GM12878 (cell line): ENCODE measurements at regions not wholly inside any gene's neighbourhood (a gene's known extent, or its start where the extent isn't known, plus 50 kb on each side); places are given as distances from the start of the nearest gene placed in this dataset.

Experiments
- ATAC-seq: fragments of 200-7000 bp; cut with Tn5 transposase; 3 replicates; pipeline ENCODE4 v1.9.1; 2020; ENCODE audit warnings: mild to moderate bottlenecking, moderate library complexity
- BruUV-seq: library from RNA; stranded (reverse); fragments of 400-500 nt; replicated peaks from 2 replicates; lab custom pipeline; 2021; lab: Mats Ljungman, UMichigan
- CTCF ChIA-PET: fragments of 300-600 bp; sonication (Branson Sonifier 250); formaldehyde crosslinking; extraction: SDS; loops from one replicate; lab custom pipeline; 2021; ENCODE audit warnings: inconsistent platforms; lab: Yijun Ruan, JAX
- POLR2A ChIA-PET: fragments of 350-600 bp; formaldehyde crosslinking; extraction: SDS; loops from one replicate; lab custom pipeline; 2021; ENCODE audit warnings: inconsistent platforms; lab: Charles Lee
- RAD21 ChIA-PET: fragments of 300-600 bp; sonication (Branson Sonifier 250); formaldehyde crosslinking; loops from one replicate; lab custom pipeline; 2023; ENCODE audit warnings: antibody characterized with exemption; ENCODE audit not compliant: unreplicated experiment; lab: Charles Lee
- SMC1A ChIA-PET: fragments of 300-600 bp; sonication (Branson Sonifier 250); formaldehyde crosslinking; loops from one replicate; lab custom pipeline; 2023; ENCODE audit not compliant: unreplicated experiment, uncharacterized antibody; lab: Charles Lee
- DNase-seq: peaks from one replicate; pipeline ENCODE4 v3.0.0-alpha.2; 2011; ENCODE audit warnings: low read depth, low spot score
- FAIRE-seq: peaks from 3 replicates; lab custom pipeline; 2011; peaks lifted over from hg19 to GRCh38; lab: Jason Lieb, UNC
- H2AFZ ChIP-seq: 2 replicates; pipeline ENCODE4 v1.6.0; 2011; ENCODE audit warnings: low read depth, low read length, control low read depth; ENCODE audit not compliant: control insufficient read depth
- H3K27ac ChIP-seq: 2 replicates; pipeline ENCODE4 v1.5.1; 2011; ENCODE audit warnings: control low read depth; ENCODE audit not compliant: control insufficient read depth, insufficient read depth
- H3K27me3 ChIP-seq, 2 experiments: replicated peaks in 1 of 2; 2 replicates each; pipeline versions ENCODE4 v1.6.0 to v1.6.1; 2011; ENCODE audit warnings: low read length in 1 of 2; ENCODE audit not compliant: control insufficient read depth in 2 of 2, insufficient read depth in 2 of 2
- H3K36me3 ChIP-seq, 2 experiments: 2 replicates each; pipeline ENCODE4 v1.5.1; 2011; ENCODE audit warnings: low read length in 1 of 2; ENCODE audit not compliant: control insufficient read depth in 2 of 2, insufficient read depth in 2 of 2
- H3K4me1 ChIP-seq: 2 replicates; pipeline ENCODE4 v1.6.1; 2011; ENCODE audit warnings: mild to moderate bottlenecking, low read length, moderate library complexity, mixed read lengths; ENCODE audit not compliant: control insufficient read depth, insufficient read depth
- H3K4me2 ChIP-seq: 2 replicates; pipeline ENCODE4 v1.6.0; 2011; ENCODE audit warnings: control low read depth; ENCODE audit not compliant: control insufficient read depth, insufficient read depth
- H3K4me3 ChIP-seq: fragments of 200-600 bp; sonication (generic); 2 replicates; pipeline ENCODE4 v1.5.1; 2016
- H3K79me2 ChIP-seq: 2 replicates; pipeline ENCODE4 v1.6.0; 2011; ENCODE audit warnings: low read length; ENCODE audit not compliant: control insufficient read depth, insufficient read depth
- H3K9ac ChIP-seq: 2 replicates; pipeline ENCODE4 v1.8.0; 2011; ENCODE audit warnings: low read length, control low read depth, mixed read lengths; ENCODE audit not compliant: control insufficient read depth, insufficient read depth
- H3K9me3 ChIP-seq: replicated peaks from 3 replicates; pipeline ENCODE4 v1.5.1; 2011; ENCODE audit warnings: mild to moderate bottlenecking, low read length; ENCODE audit not compliant: control insufficient read depth, insufficient read depth
- H4K20me1 ChIP-seq: 2 replicates; pipeline ENCODE4 v1.6.0; 2011; ENCODE audit not compliant: control insufficient read depth, insufficient read depth
- CBFB ChIP-seq: IDR thresholded peaks from 2 replicates; pipeline ENCODE4 v1.6.1; 2016; ENCODE audit warnings: antibody characterized with exemption, low read depth
- MYC ChIP-seq: IDR thresholded peaks from 2 replicates; pipeline ENCODE4 v1.6.1; 2011; ENCODE audit warnings: mild to moderate bottlenecking, low read length, moderate library complexity, inconsistent platforms; ENCODE audit not compliant: insufficient read depth, insufficient replicate concordance, insufficient read length, severe bottlenecking
- STAT3 ChIP-seq: IDR thresholded peaks from 2 replicates; pipeline ENCODE4 v1.6.1; 2011; ENCODE audit warnings: low read depth, low read length, improper control_type of control experiment
- WGBS: methylation state at CpG from one replicate; pipeline ENCODE4 v1.1.6; 2016; ENCODE audit warnings: low lambda C conversion rate; ENCODE audit not compliant: insufficient replicate concordance, insufficient coverage; ENCODE audit errors: missing lambda C conversion rate; 5-methylcytosine and 5-hydroxymethylcytosine counted together
- in situ Hi-C: fragments of 300-500 bp; cut with MboI; formaldehyde crosslinking; loops from 9 replicates; pipeline ENCODE4 v1.14.3; 2018; ENCODE audit warnings: mixed read lengths
- intact Hi-C: fragments of 100-400 bp; cut with micrococcal nuclease; formaldehyde crosslinking; loops from one replicate; pipeline ENCODE4 v1.14.2; 2022; ENCODE audit not compliant: unreplicated experiment
- TF ChIP-seq, protein P1 (sequence below): fragments of 450-650 bp; IDR thresholded peaks from 2 replicates; pipeline ENCODE4 v1.6.1; 2016; ENCODE audit warnings: mild to moderate bottlenecking
- TF ChIP-seq, protein P2 (sequence below): fragments of 450-650 bp; IDR thresholded peaks from 2 replicates; pipeline ENCODE4 v1.6.1; 2016; ENCODE audit warnings: mild to moderate bottlenecking
- TF ChIP-seq, protein P3 (sequence below): fragments of 450-650 bp; IDR thresholded peaks from 2 replicates; pipeline ENCODE4 v1.6.1; 2017; ENCODE audit warnings: antibody characterized with exemption, mild to moderate bottlenecking, moderate library complexity
- TF ChIP-seq, protein P4 (sequence below): IDR thresholded peaks from 2 replicates; pipeline ENCODE4 v1.6.1; 2011; ENCODE audit warnings: low read depth, mild to moderate bottlenecking, low read length, moderate library complexity, borderline replicate concordance; ENCODE audit errors: extremely low read depth
- TF ChIP-seq, protein P5 (sequence below): fragments of 450-650 bp; IDR thresholded peaks from 2 replicates; pipeline ENCODE4 v1.6.1; 2017; ENCODE audit warnings: borderline replicate concordance
- TF ChIP-seq, protein P6 (sequence below): IDR thresholded peaks from 2 replicates; pipeline ENCODE4 v1.6.1; 2012; ENCODE audit warnings: improper control_type of control experiment, low read depth, low read length; ENCODE audit not compliant: insufficient replicate concordance

DNA sequence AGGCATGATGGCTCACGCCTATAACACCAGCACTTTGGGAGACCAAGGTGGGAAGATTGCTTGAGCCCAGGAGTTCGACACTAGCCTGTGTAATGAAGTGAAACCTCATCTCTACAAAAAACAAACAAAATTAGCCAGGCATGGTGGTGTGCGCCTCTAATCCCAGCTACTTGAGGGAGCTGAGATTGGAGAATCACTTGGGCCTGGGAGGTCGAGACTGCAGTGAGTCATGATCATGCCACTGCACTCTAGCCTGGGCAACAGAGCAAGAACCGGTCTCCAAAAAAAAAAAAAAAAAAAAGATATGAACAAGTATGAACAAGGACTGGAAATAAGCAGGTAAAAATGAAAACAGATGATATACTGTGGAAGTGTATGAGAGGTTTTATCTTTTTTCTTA lies 54.1 kb upstream of the SOX6 start (continued):
- TF ChIP-seq, protein P1, sequence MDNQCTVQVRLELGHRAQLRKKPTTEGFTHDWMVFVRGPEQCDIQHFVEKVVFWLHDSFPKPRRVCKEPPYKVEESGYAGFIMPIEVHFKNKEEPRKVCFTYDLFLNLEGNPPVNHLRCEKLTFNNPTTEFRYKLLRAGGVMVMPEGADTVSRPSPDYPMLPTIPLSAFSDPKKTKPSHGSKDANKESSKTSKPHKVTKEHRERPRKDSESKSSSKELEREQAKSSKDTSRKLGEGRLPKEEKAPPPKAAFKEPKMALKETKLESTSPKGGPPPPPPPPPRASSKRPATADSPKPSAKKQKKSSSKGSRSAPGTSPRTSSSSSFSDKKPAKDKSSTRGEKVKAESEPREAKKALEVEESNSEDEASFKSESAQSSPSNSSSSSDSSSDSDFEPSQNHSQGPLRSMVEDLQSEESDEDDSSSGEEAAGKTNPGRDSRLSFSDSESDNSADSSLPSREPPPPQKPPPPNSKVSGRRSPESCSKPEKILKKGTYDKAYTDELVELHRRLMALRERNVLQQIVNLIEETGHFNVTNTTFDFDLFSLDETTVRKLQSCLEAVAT = no peak

DNA sequence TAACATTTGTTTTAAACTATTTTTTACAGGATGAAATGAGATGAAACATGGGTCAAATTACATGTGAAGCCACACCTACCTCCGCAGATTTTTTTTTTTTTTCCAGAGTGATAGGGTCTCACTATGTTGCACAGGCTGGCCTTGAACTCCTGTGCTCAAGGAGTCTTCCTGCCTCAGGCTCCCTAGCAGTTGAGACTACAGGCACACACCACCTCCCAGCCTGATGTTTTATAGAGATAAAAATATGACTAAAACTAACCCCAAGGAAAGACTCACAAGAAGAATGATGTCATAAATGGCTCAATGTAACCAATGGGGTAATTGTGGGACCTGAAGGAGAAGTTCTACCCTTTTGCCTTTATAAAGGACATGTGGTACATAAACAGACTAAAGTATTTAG lies 52.3 kb upstream of the SOX6 start:
- ChIA-PET CTCF (no interaction called here), POLR2A (no interaction called here), RAD21 (no interaction called here), SMC1A (no interaction called here)
- intact Hi-C loops (no loop called here), in situ Hi-C loops (no loop called here)
- Histone ChIP-seq H4K20me1 (no peaks in the 10 kb centered on the region), H3K4me1 (no peaks in the 10 kb centered on the region), H3K4me3 (no peak overlapping the region), H3K27me3 (no peaks in the 10 kb centered on the region), H3K79me2 (no peaks in the 10 kb centered on the region), H3K9ac (no peak overlapping the region), H3K9me3 (no peaks in the 10 kb centered on the region), H3K4me2 (no peak overlapping the region), H2AFZ (no peak overlapping the region), H3K27ac (no peak overlapping the region), H3K36me3 (no peaks in the 10 kb centered on the region)
- DNase-seq = no peak
- WGBS = 29% methylated on average over 1 of the region's 1 CpG
- no peak for ATAC-seq
- BruUV-seq = no TSS peak
- no peak for FAIRE-seq
- TF ChIP-seq, protein P2, sequence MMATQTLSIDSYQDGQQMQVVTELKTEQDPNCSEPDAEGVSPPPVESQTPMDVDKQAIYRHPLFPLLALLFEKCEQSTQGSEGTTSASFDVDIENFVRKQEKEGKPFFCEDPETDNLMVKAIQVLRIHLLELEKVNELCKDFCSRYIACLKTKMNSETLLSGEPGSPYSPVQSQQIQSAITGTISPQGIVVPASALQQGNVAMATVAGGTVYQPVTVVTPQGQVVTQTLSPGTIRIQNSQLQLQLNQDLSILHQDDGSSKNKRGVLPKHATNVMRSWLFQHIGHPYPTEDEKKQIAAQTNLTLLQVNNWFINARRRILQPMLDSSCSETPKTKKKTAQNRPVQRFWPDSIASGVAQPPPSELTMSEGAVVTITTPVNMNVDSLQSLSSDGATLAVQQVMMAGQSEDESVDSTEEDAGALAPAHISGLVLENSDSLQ = no peak
- TF ChIP-seq, protein P3, sequence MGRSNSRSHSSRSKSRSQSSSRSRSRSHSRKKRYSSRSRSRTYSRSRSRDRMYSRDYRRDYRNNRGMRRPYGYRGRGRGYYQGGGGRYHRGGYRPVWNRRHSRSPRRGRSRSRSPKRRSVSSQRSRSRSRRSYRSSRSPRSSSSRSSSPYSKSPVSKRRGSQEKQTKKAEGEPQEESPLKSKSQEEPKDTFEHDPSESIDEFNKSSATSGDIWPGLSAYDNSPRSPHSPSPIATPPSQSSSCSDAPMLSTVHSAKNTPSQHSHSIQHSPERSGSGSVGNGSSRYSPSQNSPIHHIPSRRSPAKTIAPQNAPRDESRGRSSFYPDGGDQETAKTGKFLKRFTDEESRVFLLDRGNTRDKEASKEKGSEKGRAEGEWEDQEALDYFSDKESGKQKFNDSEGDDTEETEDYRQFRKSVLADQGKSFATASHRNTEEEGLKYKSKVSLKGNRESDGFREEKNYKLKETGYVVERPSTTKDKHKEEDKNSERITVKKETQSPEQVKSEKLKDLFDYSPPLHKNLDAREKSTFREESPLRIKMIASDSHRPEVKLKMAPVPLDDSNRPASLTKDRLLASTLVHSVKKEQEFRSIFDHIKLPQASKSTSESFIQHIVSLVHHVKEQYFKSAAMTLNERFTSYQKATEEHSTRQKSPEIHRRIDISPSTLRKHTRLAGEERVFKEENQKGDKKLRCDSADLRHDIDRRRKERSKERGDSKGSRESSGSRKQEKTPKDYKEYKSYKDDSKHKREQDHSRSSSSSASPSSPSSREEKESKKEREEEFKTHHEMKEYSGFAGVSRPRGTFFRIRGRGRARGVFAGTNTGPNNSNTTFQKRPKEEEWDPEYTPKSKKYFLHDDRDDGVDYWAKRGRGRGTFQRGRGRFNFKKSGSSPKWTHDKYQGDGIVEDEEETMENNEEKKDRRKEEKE = no peak
- TF ChIP-seq CBFB (no peak), STAT3 (no peak), MYC (no peak)
- TF ChIP-seq, protein P4, sequence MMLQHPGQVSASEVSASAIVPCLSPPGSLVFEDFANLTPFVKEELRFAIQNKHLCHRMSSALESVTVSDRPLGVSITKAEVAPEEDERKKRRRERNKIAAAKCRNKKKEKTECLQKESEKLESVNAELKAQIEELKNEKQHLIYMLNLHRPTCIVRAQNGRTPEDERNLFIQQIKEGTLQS = no peak
- TF ChIP-seq, protein P5, sequence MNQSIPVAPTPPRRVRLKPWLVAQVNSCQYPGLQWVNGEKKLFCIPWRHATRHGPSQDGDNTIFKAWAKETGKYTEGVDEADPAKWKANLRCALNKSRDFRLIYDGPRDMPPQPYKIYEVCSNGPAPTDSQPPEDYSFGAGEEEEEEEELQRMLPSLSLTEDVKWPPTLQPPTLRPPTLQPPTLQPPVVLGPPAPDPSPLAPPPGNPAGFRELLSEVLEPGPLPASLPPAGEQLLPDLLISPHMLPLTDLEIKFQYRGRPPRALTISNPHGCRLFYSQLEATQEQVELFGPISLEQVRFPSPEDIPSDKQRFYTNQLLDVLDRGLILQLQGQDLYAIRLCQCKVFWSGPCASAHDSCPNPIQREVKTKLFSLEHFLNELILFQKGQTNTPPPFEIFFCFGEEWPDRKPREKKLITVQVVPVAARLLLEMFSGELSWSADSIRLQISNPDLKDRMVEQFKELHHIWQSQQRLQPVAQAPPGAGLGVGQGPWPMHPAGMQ = no peak
- TF ChIP-seq, protein P6, sequence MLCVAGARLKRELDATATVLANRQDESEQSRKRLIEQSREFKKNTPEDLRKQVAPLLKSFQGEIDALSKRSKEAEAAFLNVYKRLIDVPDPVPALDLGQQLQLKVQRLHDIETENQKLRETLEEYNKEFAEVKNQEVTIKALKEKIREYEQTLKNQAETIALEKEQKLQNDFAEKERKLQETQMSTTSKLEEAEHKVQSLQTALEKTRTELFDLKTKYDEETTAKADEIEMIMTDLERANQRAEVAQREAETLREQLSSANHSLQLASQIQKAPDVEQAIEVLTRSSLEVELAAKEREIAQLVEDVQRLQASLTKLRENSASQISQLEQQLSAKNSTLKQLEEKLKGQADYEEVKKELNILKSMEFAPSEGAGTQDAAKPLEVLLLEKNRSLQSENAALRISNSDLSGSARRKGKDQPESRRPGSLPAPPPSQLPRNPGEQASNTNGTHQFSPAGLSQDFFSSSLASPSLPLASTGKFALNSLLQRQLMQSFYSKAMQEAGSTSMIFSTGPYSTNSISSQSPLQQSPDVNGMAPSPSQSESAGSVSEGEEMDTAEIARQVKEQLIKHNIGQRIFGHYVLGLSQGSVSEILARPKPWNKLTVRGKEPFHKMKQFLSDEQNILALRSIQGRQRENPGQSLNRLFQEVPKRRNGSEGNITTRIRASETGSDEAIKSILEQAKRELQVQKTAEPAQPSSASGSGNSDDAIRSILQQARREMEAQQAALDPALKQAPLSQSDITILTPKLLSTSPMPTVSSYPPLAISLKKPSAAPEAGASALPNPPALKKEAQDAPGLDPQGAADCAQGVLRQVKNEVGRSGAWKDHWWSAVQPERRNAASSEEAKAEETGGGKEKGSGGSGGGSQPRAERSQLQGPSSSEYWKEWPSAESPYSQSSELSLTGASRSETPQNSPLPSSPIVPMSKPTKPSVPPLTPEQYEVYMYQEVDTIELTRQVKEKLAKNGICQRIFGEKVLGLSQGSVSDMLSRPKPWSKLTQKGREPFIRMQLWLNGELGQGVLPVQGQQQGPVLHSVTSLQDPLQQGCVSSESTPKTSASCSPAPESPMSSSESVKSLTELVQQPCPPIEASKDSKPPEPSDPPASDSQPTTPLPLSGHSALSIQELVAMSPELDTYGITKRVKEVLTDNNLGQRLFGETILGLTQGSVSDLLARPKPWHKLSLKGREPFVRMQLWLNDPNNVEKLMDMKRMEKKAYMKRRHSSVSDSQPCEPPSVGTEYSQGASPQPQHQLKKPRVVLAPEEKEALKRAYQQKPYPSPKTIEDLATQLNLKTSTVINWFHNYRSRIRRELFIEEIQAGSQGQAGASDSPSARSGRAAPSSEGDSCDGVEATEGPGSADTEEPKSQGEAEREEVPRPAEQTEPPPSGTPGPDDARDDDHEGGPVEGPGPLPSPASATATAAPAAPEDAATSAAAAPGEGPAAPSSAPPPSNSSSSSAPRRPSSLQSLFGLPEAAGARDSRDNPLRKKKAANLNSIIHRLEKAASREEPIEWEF = no peak
